Colonic mucosa (tissue), 4 donors: ENCODE measurements at regions not wholly inside any gene's neighbourhood (a gene's known extent, or its start where the extent isn't known, plus 50 kb on each side); places are given as distances from the start of the nearest gene placed in this dataset.

Experiments
- DNase-seq: peaks from one replicate; pipeline ENCODE4 v3.0.0-alpha.2; 2020
- H3K27ac ChIP-seq: fragments of 200-600 bp; one replicate; pipeline ENCODE4 v1.8.0; 2021
- H3K27me3 ChIP-seq: fragments of 200-600 bp; one replicate; pipeline ENCODE4 v1.8.0; 2021
- H3K36me3 ChIP-seq: fragments of 200-600 bp; one replicate; pipeline ENCODE4 v1.8.0; 2021
- H3K4me1 ChIP-seq: fragments of 200-600 bp; one replicate; pipeline ENCODE4 v1.8.0; 2021; ENCODE audit warnings: mild to moderate bottlenecking
- H3K4me3 ChIP-seq: fragments of 200-600 bp; one replicate; pipeline ENCODE4 v1.8.0; 2021
- H3K9ac ChIP-seq, 2 donors: one replicate each; pipeline ENCODE4 v1.7.0; 2013; ENCODE audit warnings: control low read depth in 2 of 2, low read depth in 2 of 2, low read length in 2 of 2
- H3K9me3 ChIP-seq: fragments of 200-600 bp; one replicate; pipeline ENCODE4 v1.8.0; 2021
- intact Hi-C: fragments of 100-400 bp; cut with DNase I; formaldehyde crosslinking; loops from one replicate; pipeline ENCODE4 v1.14.1; 2022
- TF ChIP-seq, protein P1 (sequence below): fragments of 200-600 bp; IDR thresholded peaks from one replicate; pipeline ENCODE4 v1.8.0; 2022; ENCODE audit warnings: antibody characterized with exemption, mild to moderate bottlenecking
- donor health status: healthy.
- donor health status: DM: no; HTN: no; CAD: no.
- donor health status: DM: no; HTN: no; CAD: no.

- Histone ChIP-seq H3K9ac (no peak overlapping the region), H3K27me3 (no peaks in the 10 kb centered on the region), H3K36me3 (no peaks in the 10 kb centered on the region), H3K4me1 (no peaks in the 10 kb centered on the region), H3K4me3 (no peak overlapping the region), H3K9me3 (no peaks in the 10 kb centered on the region), H3K27ac (no peak overlapping the region)
- intact Hi-C loops = no loop called here
- TF ChIP-seq, protein P1, sequence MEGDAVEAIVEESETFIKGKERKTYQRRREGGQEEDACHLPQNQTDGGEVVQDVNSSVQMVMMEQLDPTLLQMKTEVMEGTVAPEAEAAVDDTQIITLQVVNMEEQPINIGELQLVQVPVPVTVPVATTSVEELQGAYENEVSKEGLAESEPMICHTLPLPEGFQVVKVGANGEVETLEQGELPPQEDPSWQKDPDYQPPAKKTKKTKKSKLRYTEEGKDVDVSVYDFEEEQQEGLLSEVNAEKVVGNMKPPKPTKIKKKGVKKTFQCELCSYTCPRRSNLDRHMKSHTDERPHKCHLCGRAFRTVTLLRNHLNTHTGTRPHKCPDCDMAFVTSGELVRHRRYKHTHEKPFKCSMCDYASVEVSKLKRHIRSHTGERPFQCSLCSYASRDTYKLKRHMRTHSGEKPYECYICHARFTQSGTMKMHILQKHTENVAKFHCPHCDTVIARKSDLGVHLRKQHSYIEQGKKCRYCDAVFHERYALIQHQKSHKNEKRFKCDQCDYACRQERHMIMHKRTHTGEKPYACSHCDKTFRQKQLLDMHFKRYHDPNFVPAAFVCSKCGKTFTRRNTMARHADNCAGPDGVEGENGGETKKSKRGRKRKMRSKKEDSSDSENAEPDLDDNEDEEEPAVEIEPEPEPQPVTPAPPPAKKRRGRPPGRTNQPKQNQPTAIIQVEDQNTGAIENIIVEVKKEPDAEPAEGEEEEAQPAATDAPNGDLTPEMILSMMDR = no peak
- DNase-seq = no peak
Observed at GRCh38 chr4:83785891-83786290, 250.0 kb downstream of the GPAT3 start.

- no peak overlapping the region for H3K27ac ChIP-seq
- no peak for DNase-seq
- intact Hi-C loops = no loop called here
- no peak overlapping the region for H3K9ac ChIP-seq
- no peak overlapping the region for H3K4me3 ChIP-seq
- no peaks in the 10 kb centered on the region for H3K27me3 ChIP-seq
- TF ChIP-seq, protein P1 = no peak
- H3K4me1 ChIP-seq = no peaks in the 10 kb centered on the region
- H3K36me3 ChIP-seq = no peaks in the 10 kb centered on the region
- no peaks in the 10 kb centered on the region for H3K9me3 ChIP-seq
Observed at GRCh38 chr4:83783215-83783614, 247.3 kb downstream of the GPAT3 start.

DNA sequence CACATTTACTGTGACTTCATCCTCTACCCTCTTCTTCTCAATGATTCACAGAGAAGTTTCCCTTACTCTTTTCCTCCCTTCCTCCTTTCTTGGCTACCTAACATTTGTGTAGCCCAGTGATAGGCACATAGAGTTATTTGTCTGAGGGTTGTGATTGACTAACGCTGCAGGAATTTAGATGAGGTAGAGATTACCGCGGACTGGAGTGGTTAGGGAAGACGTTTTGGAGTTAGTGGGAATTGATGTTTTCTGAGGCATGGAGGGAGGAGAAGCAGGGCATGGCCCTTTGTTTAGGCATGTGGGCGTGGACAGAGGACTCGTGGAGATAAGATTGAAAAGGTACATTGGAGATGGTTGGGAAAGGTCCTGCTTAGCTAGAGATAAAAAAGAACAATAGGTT lies 246.7 kb downstream of the GPAT3 start:
- intact Hi-C loops = no loop called here
- Histone ChIP-seq H3K4me3 (no peak overlapping the region), H3K27me3 (no peaks in the 10 kb centered on the region), H3K27ac (no peak overlapping the region), H3K36me3 (no peaks in the 10 kb centered on the region), H3K4me1 (no peaks in the 10 kb centered on the region), H3K9me3 (no peaks in the 10 kb centered on the region), H3K9ac (no peak overlapping the region)
- TF ChIP-seq, protein P1 = no peak
- no peak for DNase-seq

DNA sequence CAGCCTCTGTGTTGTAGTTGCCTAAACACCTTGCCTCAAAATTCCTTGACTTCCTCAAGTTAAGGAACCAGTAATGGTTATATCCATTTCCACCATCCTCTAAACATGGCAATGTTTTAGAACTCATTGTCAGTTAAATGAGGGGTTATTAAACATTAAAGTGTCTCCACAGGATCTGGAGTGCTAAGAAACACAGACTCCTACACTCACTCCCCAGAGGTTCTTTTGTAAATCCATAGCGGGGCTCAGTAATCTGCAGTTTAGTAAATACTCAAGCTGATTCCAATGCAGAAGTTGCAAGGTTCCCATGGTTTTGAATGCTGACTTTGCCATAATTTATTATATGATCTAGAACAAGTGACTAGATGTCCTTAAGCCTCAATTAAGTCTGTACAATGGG lies 245.5 kb downstream of the GPAT3 start:
- no peak overlapping the region for H3K27ac ChIP-seq
- no peak overlapping the region for H3K9ac ChIP-seq
- TF ChIP-seq, protein P1 = no peak
- H3K27me3 ChIP-seq = no peaks in the 10 kb centered on the region
- H3K4me3 ChIP-seq = no peak overlapping the region
- no peak for DNase-seq
- no peaks in the 10 kb centered on the region for H3K4me1 ChIP-seq
- no peaks in the 10 kb centered on the region for H3K36me3 ChIP-seq
- H3K9me3 ChIP-seq = no peaks in the 10 kb centered on the region
- intact Hi-C loops = no loop called here

DNA sequence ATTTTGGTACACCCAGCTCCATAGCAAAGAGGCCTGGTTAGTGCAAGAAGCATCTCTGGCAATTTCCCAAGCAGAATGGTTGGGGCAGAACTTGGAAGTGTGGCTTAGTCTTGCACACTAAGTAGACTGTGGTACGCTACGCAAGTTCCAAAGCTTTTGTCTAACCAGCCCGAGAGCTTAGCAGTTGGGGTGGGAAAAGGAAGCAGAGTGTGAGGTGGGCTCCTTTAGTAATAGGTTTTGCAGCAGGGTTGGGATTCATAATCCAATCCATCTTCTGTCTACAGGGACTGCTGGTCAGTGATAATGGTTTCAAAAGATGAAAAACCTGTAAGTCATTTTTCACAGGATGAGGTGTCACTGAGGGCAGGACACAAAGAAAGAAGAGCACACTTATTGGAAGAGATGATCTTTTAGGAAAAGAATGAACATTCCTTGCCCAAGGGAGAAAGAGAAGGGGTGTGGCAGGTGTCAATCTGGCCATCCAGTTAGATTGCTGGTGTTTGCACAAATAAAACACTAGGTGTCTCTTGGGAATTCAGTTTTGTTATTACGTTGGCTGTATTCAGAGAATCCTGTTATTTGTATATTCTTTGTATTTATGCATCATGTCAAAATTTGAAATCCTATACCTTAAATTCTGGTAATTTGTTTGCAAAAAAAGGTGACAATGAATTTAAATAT lies 244.3 kb downstream of the GPAT3 start:
- TF ChIP-seq, protein P1 = no peak
- Histone ChIP-seq H3K4me3 (no peak overlapping the region), H3K4me1 (no peaks in the 10 kb centered on the region), H3K9me3 (no peaks in the 10 kb centered on the region), H3K9ac (no peak overlapping the region), H3K27ac (no peak overlapping the region), H3K27me3 (no peaks in the 10 kb centered on the region), H3K36me3 (no peaks in the 10 kb centered on the region)
- intact Hi-C loops = no loop called here
- no peak for DNase-seq
